C4-2B (cell line): ENCODE measurements at regions not wholly inside any gene's neighbourhood (a gene's known extent, or its start where the extent isn't known, plus 50 kb on each side); places are given as distances from the start of the nearest gene placed in this dataset.

ENCODE experiments used
- CTCF ChIP-seq: fragments of 450-650 bp; conservative IDR thresholded peaks from 2 replicates; pipeline ENCODE4 v1.5.1; 2017; ENCODE audit warnings: mild to moderate bottlenecking
- ZFX ChIP-seq: fragments of 450-650 bp; IDR thresholded peaks from 2 replicates; pipeline ENCODE4 v1.6.1; 2017

- TF ChIP-seq CTCF (no peak), ZFX (no peak)
Observed at GRCh38 chr2:181140414-181140813, 160.0 kb downstream of the UBE2E3 start.
